D721Med (cell line): ENCODE measurements at regions not wholly inside any gene's neighbourhood (a gene's known extent, or its start where the extent isn't known, plus 50 kb on each side); places are given as distances from the start of the nearest gene placed in this dataset.

Source experiments
- DNase-seq: peaks from one replicate; pipeline ENCODE4 v3.0.0; 2011; ENCODE audit warnings: low spot score; ENCODE audit not compliant: insufficient read length
- FAIRE-seq: peaks from 2 replicates; lab custom pipeline; 2011; peaks lifted over from hg19 to GRCh38; lab: Jason Lieb, UNC
- TF ChIP-seq, protein P1 (sequence below): IDR thresholded peaks from 2 replicates; pipeline ENCODE4 v1.5.1; 2012; ENCODE audit warnings: mild to moderate bottlenecking, control low read depth; ENCODE audit not compliant: insufficient read depth; ENCODE audit errors: missing control alignments

DNA sequence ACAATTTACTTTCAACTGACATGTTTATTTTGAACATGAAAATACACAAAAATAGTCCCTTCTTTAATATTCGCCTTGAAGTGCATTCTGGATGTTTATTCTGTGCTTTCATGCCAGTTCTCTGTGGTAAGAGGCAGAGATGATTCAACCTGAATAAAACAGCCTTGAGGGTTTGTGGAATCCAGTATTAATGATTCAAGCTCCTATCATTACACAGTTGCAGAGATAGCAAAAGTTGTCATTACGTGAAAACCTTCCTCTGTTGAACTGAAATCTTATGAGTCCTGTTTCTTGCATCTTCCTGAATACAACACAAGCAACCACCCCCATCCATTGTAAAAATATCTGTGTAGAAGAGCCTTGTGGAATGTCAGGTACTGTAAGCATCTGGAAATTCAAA is 142.3 kb upstream of the HTR2A start:
- TF ChIP-seq, protein P1, sequence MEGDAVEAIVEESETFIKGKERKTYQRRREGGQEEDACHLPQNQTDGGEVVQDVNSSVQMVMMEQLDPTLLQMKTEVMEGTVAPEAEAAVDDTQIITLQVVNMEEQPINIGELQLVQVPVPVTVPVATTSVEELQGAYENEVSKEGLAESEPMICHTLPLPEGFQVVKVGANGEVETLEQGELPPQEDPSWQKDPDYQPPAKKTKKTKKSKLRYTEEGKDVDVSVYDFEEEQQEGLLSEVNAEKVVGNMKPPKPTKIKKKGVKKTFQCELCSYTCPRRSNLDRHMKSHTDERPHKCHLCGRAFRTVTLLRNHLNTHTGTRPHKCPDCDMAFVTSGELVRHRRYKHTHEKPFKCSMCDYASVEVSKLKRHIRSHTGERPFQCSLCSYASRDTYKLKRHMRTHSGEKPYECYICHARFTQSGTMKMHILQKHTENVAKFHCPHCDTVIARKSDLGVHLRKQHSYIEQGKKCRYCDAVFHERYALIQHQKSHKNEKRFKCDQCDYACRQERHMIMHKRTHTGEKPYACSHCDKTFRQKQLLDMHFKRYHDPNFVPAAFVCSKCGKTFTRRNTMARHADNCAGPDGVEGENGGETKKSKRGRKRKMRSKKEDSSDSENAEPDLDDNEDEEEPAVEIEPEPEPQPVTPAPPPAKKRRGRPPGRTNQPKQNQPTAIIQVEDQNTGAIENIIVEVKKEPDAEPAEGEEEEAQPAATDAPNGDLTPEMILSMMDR: no peak
- no peak for DNase-seq
- no peak for FAIRE-seq

DNA sequence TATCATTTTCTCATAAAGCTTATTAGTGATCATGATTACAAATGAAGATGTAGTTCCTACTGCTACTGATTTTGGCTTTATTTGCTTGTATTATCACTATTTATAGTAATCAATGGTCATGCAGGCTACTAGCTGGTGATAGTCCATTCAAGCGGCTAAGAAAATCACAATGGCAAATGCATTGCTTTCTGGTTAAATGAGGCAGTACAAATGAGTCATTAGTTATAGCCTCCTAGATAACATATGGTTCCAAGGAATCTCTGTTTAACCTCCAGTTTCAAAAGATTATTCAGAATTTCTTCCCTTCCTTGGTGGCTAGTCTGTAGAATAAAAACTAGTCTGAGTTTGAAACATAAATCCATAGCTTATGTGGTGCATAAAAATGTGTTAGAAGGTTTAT is 141.3 kb upstream of the HTR2A start:
- TF ChIP-seq, protein P1: no peak
- FAIRE-seq: no peak

DNA sequence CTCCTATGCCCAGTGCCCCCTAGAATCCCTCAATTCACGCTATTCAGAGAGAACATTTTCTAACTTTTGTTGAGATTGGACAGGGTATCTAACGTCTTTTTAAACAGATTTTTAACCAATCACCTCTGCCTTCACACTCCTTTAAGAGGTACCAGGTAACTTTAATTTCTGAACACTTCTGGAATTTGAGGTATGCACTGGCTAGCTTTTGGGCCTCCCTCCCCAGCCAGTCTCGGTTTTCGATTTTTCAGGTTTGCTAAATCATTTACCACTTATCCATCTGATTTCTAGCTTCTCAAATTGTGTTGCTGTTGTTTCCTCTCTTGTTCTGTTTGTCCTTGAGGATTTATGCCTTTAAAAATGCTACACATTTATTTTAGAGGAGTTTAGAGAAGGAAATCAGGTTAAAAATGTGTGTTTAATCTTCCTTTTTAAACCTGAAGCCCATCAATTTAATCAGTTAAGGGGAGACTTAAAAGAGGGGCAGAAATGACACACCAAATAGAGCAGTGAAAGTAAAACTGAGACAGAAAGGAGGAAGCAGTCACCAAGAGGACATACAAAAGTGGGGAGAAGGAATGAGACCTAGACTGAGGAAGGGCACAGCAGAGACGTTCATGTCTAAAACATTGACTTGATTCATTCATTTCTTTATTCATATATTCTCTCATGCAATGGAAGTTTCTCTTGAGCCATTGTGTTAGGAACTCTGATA is 139.6 kb upstream of the HTR2A start:
- no peak for FAIRE-seq
- TF ChIP-seq, protein P1: no peak
- no peak for DNase-seq

More for the DNA sequence above, 141.3 kb upstream of the HTR2A start:
- no peak for DNase-seq

DNA sequence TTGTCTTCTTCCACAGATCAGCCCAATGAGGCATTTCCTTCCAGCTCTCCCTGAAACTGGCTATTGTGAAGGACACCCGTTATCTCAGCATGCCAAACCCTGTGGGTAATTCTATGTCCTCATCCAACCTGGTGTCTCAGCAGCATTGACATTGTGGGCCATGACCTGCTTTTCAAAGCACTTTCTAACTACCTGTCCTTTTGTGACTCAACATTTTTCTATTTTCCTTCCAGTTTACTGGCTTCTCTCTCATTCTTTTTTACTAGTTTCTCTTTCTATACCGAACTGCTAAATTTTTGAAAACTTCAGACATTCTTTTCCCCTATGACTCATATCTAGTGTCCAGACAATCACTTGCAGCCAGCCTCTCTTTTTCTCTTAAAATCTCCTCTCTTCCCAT is 136.4 kb upstream of the HTR2A start:
- FAIRE-seq: no peak
- no peak for DNase-seq

DNA sequence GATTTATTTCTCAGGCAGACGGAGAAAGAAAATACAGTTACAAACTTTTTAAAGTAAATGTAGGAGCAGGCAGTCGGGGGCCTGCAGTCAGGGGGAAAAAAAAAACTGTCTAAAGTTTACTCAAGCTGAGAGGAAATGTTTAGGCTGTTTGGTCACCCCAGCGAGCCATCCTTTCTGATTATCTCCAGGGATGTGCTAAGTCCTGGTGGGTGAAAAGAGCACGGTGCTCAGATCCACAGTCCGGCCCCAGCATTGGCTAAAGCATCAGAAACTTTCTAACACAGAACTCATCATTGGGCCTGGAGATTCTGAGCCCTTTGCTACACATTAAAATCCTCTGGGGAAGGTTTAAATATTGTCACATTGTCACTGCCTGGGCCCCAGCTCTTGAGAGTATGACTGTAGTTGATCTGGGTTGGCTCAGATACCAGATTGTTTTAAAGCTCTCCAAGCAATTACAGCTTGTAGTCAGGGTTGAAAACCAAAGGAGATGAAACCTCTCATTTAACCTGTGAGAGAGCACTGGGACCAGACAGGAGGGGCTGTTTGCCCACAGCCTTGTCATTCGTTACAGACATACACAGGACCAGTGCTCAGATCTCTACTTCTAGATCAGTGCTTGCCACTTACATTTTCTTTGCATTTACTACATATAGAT is 131.1 kb upstream of the HTR2A start:
- DNase-seq (no peak), FAIRE-seq (no peak)
- TF ChIP-seq, protein P1: no peak

More for the DNA sequence above, 136.4 kb upstream of the HTR2A start:
- TF ChIP-seq, protein P1: no peak

DNA sequence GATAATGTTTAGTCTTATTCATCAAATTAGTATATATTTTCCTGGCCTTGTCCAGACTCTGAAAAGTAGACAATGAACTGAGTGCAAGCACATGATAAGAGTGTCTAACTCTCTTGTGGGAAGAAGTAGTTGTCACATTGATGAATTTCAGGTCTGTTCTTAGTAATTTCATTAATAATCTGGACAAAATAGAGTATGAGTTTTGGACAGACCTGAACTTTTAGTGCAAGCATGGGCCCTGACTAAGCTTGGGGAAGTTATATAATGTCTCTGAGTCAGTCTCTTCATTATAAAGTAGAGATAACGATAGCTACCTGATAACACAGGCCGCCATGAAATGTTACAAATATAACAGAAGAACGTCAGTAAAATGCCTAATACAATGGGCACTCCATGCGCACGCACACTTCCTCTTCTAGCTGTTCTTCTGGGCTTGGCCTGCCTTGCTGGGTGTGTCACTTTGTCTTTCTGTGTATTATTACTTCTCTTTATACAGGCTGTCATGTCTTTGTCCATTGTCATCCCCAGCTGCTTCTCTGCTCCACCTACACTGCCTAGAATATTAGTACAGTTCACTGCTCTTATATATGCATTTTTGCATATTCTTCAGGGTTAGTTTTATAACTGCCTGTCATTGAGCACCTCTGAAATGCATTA is 129.1 kb upstream of the HTR2A start:
- TF ChIP-seq, protein P1: no peak
- no peak for DNase-seq
- no peak for FAIRE-seq

DNA sequence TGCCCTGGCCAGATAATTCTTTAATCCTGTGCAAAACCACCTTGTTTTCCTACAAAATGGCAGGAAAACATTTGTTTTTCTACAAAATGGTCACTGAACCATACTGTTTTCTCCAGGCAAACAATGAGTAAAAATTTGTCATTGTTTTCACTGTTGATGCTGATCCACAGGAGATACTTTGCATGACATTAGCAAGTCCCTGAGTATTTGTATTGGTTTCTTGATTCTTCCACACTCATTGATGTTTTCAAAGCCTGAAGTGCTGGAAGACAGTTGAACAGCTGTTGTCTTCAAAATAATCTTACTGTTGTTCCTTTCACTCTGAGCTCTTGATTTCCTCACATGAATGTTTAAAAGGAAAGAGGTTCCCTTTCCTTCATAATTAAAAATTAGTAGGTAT is 123.1 kb upstream of the HTR2A start:
- TF ChIP-seq, protein P1: no peak
- FAIRE-seq (no peak), DNase-seq (no peak)
